Amygdala (tissue), 56 donors: ENCODE measurements at regions not wholly inside any gene's neighbourhood (a gene's known extent, or its start where the extent isn't known, plus 50 kb on each side); places are given as distances from the start of the nearest gene placed in this dataset.
"Not testable (repeated sequence)": the region's sequence is repeated elsewhere in the genome, so short reads cannot be mapped to it uniquely, and the experiment has no call there.

Source experiments
- DNase-seq, 56 donors: peaks; one replicate each; lab custom pipeline; 2025; lab: John Stamatoyannopoulos, UW

- DNase-seq: no peak
These were observed 50.9 kb upstream of the PTPDC1 start for GRCh38 chr9:94033383-94033782.

GRCh38 chr9:94031946-94032345 is 52.3 kb upstream of the PTPDC1 start:
- no peak for DNase-seq

DNA sequence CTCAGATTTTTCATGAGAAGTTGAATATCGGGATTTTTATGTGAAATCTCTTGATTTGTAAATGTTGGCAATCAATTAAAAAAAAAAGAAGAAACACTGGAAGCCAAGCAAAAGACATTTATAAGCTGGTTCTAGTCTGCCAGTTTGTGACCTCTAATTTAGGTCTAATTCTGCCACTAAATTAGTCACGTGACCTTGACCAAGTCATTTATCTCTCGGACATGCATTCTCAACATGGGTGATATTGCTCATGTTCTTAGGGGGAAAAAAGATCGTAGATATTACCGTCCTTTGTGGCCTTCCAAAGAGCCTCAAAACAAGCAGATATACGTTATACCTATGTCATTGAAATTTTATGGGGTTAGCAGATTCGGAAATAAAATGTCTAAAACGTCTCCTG is 52.9 kb upstream of the PTPDC1 start:
- DNase-seq: no peak

DNA sequence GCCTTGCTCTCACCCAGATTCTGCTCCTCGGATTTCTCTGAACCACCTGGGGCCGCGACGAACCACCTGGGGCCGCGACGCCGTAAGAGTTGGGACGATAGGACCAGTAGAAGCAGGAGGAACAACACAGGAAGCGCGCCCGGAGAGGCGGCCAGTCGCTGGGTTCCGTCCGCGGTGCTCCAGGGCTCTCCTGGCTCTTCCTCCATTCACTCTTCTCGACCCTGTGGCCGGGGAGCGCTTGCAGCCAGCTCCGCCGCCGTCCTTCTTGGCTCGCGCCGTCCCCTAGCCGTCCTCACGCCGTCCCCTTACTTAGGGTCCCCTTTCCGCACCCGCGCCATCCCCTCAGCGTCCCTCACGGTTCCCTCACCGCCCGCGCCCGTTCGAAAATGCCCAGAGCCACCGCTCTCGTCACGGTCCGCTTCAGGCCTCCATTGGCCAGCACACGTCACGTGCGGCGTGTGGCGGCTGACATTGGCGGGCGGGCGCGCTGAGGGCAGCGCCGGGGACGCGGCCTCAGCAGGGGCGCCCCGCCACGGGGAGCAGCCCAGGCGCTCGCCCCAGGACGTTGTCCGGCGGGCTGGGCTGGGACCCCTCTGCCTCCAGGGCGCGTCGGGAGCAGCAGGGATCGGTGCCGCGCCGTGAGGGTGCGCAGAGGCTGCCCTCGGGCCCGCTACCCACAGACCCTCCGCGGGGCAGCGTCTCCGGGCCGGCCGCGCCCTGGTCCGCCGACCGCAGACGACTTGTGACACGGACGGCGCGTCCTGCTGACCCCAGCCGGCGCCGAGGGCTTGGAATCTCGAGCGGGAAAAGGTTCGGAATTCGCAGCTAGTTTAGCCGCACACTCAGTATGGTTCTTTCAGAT is 53.7 kb upstream of the PTPDC1 start:
- DNase-seq: peak; percentile 23 to 87 (median 71)

- DNase-seq: no peak
These were observed 54.3 kb upstream of the PTPDC1 start for GRCh38 chr9:94029932-94030317.

DNA sequence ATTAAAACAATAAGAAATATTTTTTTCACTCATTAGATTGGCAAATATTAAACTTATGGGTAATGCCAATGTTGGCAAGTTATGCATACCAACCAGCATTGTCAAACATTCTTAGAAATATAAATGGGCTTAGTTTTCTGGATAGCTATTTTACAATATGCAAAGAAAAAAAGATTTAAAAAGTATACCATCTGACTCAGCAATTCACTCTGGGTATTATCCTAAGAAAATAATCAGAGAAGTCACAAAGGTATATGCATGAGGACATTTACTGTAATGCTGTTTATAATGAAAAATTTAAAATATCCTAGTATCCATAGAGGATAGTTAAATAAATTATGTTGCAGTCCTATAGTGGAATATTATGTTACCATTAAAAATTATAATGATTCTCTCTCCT is 57.4 kb upstream of the PTPDC1 start:
- DNase-seq: no peak

DNA sequence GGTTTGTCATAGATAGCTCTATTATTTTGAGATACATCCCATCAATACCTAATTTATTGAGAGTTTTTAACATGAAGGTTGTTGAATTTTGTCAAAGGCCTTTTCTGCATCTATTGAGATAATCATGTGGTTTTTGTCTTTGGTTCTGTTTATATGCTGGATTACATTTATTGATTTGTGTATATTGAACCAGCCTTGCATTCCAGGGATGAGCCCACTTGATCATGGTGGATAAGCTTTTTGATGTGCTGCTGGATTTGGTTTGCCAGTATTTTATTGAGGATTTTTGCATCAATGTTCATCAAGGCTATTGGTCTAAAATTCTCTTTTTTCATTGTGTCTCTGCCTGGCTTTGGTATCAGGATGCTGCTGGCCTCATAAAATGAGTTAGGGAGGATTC is 61.8 kb upstream of the PTPDC1 start:
- DNase-seq: not testable (repeated sequence)

DNA sequence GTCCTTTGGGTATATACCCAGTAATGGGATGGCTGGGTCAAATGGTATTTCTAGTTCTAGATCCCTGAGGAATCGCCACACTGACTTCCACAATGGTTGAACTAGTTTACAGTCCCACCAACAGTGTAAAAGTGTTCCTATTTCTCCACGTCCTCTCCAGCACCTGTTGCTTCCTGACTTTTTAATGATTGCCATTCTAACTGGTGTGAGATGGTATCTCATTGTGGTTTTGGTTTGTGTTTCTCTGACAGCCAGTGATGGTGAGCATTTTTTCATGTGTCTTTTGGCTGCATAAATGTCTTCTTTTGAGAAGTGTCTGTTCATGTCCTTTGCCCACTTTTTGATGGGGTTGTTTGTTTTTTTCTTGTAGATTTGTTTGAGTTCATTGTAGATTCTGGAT is 63.4 kb upstream of the PTPDC1 start:
- DNase-seq: not testable (repeated sequence)

DNA sequence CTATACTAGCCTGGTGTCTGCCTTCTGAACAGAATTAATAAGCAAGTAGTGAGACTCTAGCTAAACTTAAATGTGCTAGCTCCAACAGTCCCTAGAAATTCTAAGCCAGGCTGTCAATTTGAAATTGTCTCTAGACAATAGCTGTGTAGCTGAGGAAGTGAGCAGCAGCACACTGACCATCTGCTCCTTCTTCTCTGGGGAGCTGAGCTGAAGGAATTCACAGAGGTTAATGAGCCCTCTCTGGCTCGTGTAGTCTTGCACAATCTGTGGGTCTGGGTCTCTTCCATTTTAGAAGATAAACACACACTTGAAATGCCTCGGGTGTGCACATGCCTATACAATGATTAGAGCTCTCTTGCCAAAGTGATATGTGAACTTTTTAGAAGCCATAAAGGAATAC is 63.5 kb upstream of the BARX1 start:
- no peak for DNase-seq

GRCh38 chr9:94017939-94018531 is 62.9 kb upstream of the BARX1 start:
- no peak for DNase-seq

GRCh38 chr9:94016744-94017143 is 61.6 kb upstream of the BARX1 start:
- no peak for DNase-seq

DNA sequence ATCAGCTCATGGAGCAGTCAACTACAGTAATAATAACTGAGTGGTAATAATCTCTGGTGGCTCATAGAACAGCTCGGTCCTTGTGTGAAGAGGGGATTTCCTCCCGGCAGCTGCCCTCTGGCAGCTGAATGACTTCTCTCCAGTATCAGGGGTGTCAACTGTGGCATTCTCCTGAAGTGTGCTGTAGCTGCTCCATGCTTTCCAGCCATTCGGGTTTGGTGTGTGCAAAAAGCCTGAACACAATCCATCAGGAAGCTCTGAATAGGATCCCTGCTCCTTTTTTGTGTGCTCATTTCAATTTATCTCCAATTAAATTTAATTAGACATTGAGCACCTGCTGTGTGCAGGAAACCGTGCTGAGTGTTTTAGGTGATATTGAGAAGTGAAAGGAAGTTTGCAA is 59.8 kb upstream of the BARX1 start:
- DNase-seq: no peak

DNA sequence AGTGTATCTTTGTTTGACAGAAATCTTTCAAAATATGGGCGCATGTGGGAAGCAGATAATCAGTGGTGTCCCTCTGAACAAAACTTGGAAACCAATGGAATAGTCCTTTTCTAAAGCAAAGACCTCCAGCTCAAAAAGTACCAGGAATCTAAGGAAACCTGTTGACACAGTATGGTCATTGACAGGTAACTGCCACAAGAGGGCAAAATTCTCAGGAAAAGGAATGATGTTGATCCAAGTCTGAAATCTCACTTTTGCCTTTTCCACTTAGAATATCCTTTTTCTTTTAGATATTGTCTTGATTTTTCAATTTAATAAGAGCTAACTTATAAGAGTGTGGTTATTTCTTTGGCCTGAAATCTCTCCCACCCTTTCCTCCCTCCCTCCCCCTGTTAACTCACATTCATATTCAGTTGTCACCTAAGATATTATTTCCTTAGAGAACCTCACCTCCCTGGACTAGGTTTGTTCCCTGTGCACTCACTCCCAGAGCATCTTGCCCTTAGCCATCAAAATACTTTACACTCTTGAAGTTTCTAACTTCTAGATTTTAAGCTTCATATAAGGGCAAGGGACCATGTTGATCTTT is 59.0 kb upstream of the BARX1 start:
- no peak for DNase-seq

DNA sequence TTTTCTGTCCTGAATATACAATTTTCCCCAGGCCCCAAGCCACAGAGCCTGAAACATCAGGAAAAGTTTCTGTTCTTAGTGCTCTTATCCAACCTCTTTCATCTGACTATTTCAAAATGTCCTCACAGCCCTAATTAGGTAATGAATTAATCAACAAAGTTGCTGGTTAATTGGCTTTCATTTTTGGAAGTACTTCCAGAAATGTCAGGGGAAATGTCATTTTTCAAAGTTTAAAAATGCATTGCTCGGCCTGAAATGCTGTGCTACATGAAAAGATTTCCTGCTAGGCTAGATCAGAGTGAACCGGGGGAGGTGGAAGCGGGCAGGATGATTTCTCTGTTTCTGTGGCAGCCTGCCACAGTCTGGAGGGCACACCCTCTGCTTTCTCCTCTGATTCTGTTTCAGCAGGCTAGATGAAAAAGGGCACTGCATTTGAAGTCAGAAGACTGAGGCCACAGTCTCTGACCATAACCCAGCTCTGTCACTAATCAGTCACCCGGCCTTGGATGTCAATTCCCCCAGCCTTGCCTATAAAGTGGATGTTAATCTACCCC is 55.9 kb upstream of the BARX1 start:
- DNase-seq: no peak

DNA sequence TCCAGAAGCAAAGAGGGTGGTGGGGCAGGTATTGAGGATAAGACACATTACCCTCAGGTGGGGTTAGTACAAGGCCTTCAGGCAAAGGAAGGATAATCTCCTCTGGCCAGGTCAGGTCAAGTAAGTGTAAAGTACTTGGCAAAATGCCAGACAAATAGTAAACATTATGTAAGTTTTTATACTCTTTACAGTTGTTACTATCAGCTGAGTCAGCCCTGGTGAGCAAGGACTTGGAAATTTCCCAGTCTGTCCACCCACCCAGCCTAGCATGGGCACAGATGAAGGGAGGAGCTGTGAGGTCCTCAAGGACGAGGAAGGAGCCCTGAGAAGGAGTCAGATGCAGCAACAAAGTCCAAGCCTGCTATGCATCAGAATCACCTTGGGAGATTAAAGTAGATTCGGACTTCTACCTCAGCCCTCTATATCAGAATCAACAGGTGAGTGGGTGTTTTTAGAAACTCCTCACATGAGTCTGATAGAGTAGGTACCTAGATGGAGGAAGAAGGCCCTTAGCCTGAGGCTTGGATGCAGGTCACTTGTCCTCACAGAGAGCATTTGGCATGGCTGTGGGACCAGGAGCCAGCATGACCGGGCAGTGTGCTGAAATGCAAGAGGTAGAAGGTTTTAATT is 50.2 kb upstream of the BARX1 start:
- peak in 1 of 56 donors; percentile 12 for DNase-seq
